ENCODE measurements at regions not wholly inside any gene's neighbourhood (a gene's known extent, or its start where the extent isn't known, plus 50 kb on each side); places are given as distances from the start of the nearest gene placed in this dataset.

DNA sequence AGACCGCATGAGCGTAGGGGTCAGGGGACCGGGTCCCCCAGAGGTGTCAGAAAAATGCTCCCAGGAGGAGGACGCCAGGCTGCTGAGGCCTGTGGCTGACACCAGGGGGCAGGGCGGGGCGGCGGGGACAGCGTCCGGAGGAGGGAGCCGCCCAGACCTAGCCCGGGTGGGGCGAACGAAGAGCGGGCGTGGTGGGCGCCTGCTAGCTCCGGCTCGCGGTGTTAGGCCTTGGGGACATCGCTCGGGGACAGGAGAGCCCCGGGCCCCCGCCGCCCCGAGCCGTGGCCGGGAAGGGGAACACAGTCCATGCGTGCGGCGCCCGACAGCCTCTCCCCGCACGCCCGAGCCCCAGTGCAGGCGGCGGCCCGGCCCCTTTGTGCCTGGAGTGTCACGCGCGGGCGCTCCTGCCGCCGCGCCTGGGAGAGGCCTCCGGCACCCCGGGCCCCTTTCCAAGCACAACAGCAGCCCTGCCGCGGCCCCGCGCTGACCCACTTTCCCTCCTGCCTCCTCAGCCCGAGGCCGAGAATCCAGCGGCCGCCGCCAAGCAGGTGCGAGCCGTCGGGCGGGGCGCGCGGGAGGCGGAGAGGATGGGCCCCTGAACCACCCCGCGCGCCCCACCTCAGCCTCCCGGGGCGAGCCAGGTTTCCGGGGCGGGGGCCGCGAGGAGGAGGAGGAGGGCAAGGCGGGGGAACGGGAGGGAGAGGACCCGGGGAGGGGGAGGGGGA, 111.0 kb upstream of the KLF13 start:
- peak; percentile 91 for DNase-seq (ENCODE audit: extremely low spot score)
- TF ChIP-seq, protein P1, sequence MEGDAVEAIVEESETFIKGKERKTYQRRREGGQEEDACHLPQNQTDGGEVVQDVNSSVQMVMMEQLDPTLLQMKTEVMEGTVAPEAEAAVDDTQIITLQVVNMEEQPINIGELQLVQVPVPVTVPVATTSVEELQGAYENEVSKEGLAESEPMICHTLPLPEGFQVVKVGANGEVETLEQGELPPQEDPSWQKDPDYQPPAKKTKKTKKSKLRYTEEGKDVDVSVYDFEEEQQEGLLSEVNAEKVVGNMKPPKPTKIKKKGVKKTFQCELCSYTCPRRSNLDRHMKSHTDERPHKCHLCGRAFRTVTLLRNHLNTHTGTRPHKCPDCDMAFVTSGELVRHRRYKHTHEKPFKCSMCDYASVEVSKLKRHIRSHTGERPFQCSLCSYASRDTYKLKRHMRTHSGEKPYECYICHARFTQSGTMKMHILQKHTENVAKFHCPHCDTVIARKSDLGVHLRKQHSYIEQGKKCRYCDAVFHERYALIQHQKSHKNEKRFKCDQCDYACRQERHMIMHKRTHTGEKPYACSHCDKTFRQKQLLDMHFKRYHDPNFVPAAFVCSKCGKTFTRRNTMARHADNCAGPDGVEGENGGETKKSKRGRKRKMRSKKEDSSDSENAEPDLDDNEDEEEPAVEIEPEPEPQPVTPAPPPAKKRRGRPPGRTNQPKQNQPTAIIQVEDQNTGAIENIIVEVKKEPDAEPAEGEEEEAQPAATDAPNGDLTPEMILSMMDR (IDR thresholded peaks at IDR 0.05; ENCODE audit: control extremely low read depth, extremely low read depth, low read depth, missing control alignments) = peak; percentile 94
- ChIA-PET CTCF (interaction anchor here (0.6 to 2.3 kb wide), 24 partner anchors 9 to 291 kb away, joined by 3 to 27 read pairs (median 6); no protein-coding TSS in a partner anchor), POLR2A (interaction anchor here (0.6 kb wide), 1 partner anchor 69 kb away, joined by 3 read pairs; no protein-coding TSS in a partner anchor)

DNA sequence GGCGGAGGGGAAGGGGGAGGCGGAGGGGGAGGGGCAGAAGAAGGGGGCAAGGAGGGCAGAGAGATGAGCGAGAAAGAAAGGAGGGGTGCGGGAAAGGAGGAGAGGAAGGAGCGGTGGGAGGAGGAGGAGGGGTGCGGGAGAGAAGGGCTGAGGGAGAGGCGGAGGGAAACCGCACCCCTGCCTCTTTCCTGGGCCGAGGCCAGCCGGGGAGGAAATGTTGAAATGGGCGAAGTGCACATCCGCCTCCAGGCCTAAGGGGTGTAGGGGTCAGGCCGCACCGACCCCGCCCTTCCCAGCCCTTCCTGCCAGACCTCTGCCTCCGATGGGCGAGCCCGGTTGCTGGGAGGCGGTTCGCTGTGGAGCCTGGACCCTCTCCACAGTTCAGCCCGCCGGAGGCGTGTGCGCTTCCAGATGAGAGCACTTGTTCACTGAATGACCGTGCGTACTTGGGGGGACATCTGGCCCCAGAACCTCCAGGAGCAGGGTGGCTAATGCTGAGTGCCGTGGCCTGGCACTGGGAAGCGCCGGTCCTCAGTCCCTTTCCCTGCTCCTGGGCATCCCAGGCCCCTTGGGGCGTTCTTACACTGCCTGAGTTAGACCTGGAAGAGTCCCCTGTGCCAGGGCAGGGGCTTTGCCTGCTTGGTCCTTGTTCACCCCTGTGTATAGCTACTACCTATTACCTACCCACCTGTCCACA, 110.3 kb upstream of the KLF13 start:
- POLR2A ChIA-PET = no interaction called here
- peak; percentile 82 for DNase-seq (ENCODE audit: extremely low spot score)
- TF ChIP-seq, protein P1 (IDR thresholded peaks at IDR 0.05; ENCODE audit: control extremely low read depth, extremely low read depth, low read depth, missing control alignments) = no peak
- CTCF ChIA-PET = interaction anchor here (1.0 to 2.3 kb wide), 3 partner anchors 48 to 146 kb away, joined by 3 to 7 read pairs (median 6); no protein-coding TSS in a partner anchor

DNA sequence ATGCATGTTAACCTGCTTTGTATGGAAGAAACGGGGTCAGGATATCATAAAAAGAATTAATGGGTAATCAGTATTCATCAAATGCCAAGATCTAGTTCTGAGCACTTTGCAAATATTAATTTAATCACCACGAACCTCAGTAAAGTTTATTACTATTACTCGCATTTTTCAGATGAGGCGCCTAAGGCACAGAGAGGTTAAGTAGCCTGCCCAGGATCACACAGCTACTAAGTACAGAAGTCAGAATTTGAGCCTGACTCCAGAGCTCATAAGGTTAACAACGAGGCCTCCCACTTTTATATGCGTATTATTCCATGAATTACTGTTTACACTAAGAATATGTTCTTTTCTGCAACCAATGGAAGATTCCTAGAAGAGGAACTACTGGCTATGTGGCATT, 109.6 kb upstream of the KLF13 start:
- no peak for DNase-seq (ENCODE audit: extremely low spot score)
- CTCF ChIA-PET = interaction anchor here (1.0 to 2.3 kb wide), 5 partner anchors 48 to 218 kb away, joined by 3 to 7 read pairs (median 3); no protein-coding TSS in a partner anchor
- TF ChIP-seq, protein P1 (IDR thresholded peaks at IDR 0.05; ENCODE audit: control extremely low read depth, extremely low read depth, low read depth, missing control alignments) = no peak
- POLR2A ChIA-PET = no interaction called here

DNA sequence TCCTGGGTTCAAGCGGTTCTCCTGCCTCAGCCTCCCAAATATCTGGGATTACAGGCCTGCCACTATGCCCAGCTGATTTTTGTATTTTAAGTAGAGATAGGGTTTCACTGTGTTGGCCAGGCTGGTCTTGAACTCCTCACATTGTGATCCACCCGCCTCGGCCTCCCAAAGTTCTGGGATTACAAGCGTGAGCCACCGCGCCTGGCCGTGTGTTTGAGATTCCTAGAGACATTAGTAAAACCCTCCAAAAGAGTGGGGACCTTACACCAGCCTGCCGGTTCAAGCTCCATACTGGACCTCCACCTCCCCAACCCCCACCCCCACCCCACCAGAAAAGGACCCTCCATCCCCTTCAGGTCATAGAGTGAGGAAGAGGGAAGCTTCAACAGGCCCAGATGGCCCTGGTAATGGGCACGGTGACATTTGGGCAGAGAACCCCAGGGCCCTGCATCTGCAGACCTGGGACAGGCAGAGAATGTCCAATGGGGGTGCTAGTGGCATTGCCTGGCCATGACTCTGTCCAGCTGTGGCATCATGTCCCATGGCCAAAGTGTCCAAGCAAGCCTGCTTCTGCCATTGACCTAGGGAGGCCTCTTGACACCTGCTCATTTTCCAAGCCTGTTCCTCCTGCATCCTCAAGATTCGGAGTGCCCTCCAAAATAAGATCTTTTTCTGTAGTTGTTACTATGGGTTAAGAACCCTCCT, 108.9 kb upstream of the KLF13 start:
- CTCF ChIA-PET = interaction anchor here (1.0 to 2.3 kb wide), 6 partner anchors 47 to 217 kb away, joined by 3 to 7 read pairs (median 3); no protein-coding TSS in a partner anchor
- DNase-seq (ENCODE audit: extremely low spot score) = no peak
- POLR2A ChIA-PET = interaction anchor here (1.4 kb wide), 1 partner anchor 109 kb away, joined by 4 read pairs; the partner anchor contains the start of gene KLF13
- TF ChIP-seq, protein P1 (IDR thresholded peaks at IDR 0.05; ENCODE audit: control extremely low read depth, extremely low read depth, low read depth, missing control alignments) = no peak

DNA sequence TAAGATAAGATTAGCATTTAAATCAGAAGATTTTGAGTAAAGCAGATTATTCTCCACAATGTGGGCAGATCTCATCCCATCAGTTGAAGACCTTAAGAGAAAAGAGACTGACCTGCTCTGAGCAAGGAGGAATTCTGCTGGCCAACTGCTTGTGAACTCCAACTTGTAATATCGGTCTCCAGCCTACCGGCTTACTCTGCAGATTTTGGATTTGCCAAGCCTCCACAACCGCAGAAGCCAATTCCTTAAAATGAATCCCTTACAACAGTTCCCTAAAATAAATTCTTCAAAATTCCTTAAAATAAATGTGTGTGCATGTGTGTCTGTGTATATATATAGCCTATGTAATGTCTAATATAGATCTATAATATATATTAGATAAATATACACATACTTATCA, 107.4 kb upstream of the KLF13 start:
- DNase-seq (ENCODE audit: extremely low spot score) = no peak
- CTCF ChIA-PET = interaction anchor here (0.9 to 1.6 kb wide), 4 partner anchors 12 to 269 kb away, joined by 3 to 5 read pairs (median 3); no protein-coding TSS in a partner anchor
- TF ChIP-seq, protein P1 (IDR thresholded peaks at IDR 0.05; ENCODE audit: control extremely low read depth, extremely low read depth, low read depth, missing control alignments) = no peak
- POLR2A ChIA-PET = interaction anchor here (1.4 kb wide), 1 partner anchor 107 kb away, joined by 4 read pairs; the partner anchor contains the start of gene KLF13
